M059J (cell line): ENCODE measurements at regions not wholly inside any gene's neighbourhood (a gene's known extent, or its start where the extent isn't known, plus 50 kb on each side); places are given as distances from the start of the nearest gene placed in this dataset.
"Not testable (repeated sequence)": the region's sequence is repeated elsewhere in the genome, so short reads cannot be mapped to it uniquely, and the experiment has no call there.

Source experiments
- DNase-seq: peaks from one replicate; pipeline ENCODE4 v3.0.0-alpha.2; 2012; ENCODE audit warnings: low read depth

DNA sequence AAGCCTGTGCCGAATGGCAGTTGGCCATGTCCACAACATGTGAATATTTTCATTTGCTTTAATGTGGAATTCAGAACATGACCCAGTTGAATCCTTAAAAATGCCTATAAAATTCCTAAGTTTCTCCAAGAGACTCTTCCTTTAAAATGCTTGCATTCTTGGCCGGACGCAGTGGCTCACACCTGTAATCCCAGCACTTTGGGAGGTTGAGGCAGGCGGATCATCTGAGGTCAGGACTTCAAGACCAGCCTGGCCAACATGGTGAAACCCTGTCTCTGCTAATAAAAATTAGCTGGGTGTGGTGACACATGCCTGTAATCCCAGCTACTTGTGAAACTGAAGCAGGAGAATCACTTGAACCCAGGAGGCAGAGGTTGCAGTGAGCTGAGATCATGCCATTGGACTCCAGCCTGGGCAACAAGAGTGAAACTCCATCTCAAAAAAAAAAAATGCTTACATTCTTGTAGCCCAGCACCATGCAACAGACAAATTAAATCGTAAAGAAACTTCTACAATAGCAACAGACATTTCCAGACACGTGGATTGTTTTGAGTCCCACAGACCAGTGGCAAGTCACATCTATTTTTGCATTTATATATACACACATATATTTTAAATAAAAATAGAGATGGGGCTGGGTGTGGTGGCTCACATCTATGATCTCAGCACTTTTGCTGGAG, 274.4 kb downstream of the GOLGA6L6 start:
- DNase-seq: not testable (repeated sequence)

DNA sequence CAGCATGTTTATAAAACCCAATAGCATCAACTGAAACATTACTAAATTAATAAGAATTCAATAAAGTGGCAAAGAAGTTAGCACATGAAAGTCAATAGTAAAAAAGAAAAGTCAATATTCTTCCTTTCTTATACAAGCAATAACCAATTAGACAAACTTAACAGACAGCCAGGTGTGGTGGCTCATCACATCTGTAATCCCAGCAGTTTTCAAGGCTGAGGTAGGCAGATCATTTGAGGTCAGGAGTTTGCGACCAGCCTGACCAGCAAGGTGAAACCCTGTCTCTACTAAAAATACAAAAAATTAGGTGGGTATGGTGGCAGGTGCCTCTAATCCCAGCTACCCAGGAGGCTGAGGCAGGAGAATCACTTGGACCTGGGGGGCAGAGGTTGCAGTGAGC, 275.9 kb downstream of the GOLGA6L6 start:
- not testable (repeated sequence) for DNase-seq

DNA sequence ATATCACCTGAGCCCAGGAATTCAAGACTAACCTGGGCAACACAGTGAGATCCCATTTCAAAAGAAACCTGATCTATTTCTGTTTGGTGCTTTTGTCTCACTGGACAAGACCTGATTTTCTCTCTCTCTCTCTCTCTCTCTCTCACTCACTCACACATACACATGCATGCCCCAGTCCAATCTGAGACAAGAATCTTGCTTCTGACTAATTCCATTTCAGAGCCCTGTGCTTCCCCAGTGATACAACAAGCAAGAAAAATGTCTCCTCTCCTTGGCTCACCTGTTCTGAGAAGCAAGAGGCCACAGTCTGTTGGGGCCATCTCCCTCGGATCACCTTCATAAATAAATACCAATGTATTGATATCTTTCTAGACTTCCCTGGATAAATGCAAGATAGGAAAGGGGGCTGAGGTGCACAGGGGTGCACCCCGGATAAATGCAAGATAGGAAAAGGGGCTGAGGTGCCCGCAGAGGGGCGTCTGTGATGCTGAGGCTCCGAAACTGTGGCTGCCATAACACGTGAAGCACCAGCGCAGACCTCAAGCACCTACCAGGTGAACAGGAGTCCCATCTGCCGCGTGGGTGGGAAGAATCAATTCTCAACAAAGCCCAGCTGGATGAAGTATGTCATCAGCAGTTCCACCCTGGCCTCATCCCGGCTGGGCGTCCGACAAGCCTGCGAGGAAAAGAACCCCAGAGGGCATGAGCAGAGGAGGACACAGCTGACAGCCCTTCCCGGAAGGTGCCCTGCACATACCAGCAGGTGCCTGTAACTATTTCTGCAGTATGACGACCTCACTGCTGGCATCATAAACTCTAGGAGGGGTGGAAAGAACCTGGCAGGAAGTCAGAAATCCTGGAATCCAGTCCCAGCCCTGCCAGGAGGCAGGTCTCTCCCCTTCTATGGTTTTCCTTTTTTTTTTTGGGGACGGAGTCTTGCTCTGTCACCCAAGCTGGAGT, 280.0 kb downstream of the GOLGA6L6 start:
- DNase-seq: not testable (repeated sequence)

DNA sequence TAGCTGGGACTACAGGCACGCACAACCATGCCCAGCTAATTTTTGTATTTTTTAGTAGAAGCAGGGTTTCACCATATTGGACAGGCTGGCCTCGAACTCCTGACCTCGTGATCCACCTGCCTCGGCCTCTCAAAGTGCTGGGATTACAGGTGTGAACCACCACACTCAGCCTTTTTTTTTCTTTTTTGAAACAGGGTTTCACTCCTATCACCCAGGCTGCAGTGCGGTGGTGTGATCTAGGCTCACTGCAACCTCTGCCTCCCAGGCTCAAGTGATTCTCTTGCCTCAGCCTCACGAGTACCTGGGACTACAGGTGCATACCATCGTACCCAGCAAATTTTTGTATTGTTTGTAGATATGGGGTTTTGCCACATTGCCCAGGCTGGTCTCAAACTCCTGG, 280.9 kb downstream of the GOLGA6L6 start:
- not testable (repeated sequence) for DNase-seq

- DNase-seq: not testable (repeated sequence)
Observed at GRCh38 chr15:20259559-20260190, 281.9 kb downstream of the GOLGA6L6 start.

DNA sequence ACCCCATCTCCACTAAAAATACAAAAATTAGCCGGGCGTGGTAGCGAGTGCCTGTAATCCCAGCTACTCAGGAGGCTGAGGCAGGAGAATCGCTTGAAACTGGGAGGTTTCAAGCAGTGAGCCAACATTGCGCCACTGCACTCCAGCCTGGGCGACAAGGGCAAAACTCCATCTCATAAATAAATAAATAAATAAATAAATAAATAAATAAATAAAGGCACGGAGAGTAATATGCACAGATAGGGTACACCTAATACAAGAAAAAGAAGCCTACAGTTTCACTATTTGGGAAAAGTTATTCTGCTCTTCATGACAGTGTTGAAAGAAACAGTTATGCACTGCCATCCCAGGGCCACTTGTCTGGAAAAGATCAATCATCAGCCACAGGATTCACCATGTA, 285.2 kb downstream of the GOLGA6L6 start:
- DNase-seq: not testable (repeated sequence)

GRCh38 chr15:20255641-20256040, 286.0 kb downstream of the GOLGA6L6 start:
- DNase-seq: not testable (repeated sequence)

- not testable (repeated sequence) for DNase-seq
Observed at GRCh38 chr15:20253047-20253615, 288.5 kb downstream of the GOLGA6L6 start.

DNA sequence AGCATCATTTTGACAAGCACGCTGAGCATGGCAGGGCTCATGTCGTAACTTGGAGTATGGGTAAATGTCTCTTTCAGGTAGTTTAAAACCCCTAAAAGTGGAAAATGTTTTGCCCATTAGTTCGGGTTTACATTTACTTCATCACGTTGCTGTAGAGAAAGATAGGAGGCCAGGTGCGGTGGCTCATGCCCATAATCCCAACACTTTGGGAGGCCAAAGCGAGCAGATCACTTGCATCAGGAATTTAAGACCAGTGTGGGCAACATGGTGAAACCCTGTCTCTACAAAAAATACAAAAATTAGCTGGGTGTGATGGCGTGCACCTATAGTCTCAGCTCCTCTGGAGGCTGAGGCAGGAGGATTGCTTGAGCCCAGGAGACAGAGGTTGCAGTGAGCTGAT, 289.6 kb downstream of the GOLGA6L6 start:
- DNase-seq: not testable (repeated sequence)

DNA sequence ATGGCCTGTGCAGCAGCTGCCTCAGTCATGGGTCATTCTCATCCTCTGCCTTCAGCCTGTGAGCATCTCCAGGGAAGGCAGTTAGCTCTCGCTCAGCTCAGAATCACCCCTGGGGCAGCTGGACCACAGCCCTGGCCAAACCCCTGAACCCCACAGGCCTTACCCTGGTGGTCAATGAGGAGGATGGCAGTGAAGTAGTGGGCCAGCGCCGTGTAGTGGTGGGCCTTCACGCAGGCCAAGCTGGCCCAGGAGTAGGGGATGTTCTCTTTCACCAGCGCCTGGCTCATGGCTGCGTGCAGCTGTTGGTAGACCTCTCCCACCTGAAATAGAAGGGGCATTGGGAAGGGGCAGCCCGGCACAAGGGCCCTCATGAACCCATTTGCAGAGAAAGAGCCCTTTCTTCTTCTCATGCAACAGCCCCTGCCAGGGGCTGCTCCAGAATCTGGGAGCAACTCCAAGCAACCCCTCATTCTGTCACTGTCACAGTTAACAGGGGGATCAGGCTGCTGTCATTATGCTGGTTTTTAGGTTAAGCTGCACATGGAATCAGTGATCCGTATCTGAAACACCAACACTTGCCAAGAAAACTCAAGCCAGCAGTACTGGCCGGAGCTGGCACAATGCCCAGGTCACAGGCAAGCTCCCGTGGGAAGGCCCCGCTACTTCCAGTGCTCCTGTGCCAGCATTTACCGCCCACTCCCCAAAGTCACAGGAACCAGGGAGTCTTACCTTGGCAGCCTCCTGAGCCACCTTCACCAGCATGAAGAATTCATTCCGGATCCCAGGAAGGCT, 290.2 kb downstream of the GOLGA6L6 start:
- DNase-seq: not testable (repeated sequence)

GRCh38 chr15:20250206-20250605, 291.4 kb downstream of the GOLGA6L6 start:
- not testable (repeated sequence) for DNase-seq

- DNase-seq: not testable (repeated sequence)
Observed at GRCh38 chr15:20249677-20249970, 292.0 kb downstream of the GOLGA6L6 start.

DNA sequence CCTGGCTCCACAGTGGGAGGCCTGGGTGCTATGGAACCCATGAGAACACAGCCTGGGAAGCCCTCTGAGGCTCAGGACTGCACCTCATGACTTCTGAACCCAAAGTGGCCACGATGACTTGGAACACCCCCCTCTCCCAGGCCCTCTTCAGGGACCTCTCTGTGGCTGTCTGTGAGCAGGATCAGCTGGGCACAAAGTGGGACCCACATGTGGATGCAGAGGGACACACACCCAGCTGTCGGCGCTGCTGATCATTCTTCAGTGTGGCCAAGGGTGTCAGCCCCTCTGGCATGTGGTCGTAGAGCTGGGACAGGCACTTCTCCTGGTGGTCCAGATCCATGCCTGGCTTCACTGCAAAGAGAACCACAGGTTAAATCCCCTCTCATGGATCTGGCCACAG, 293.2 kb downstream of the GOLGA6L6 start:
- not testable (repeated sequence) for DNase-seq

DNA sequence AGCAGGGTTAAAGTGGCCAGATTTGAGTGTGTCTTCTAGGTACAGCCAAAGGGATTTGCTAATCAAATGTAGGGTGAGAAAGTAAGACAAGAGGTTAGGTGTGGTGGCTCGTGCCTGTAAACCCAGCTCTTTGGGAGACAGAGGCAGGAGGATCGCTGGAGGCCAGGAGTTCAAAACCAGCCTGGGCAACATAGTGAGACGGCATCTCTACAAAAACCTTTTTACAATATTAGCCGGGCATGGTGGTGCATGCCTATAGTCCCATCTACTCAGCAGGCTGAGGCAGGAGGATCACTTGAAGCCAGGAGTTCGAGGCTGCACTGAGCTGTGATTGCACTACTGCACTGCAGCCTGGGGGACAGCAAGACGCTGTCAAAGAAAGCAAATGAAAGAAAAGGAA, 294.5 kb downstream of the GOLGA6L6 start:
- DNase-seq: not testable (repeated sequence)

- not testable (repeated sequence) for DNase-seq
Observed at GRCh38 chr15:20246624-20247023, 295.0 kb downstream of the GOLGA6L6 start.

DNA sequence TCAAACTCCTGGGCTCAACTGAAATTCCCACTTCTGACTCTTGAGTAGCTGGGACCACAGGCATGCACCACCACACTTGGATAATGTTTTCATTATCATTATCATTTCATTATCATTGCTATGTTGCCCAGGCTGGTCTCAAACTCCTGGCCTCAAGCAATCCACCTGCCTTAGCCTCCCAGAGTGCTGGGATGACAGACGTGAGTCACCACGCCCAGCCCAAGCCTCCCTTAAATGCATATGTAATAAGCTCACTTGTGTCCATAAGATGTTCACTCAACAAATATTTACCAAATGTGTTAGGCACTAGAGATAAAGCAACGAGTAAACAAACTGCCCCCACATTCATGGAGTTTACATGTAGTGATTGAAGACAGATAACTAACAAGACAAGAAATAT, 295.7 kb downstream of the GOLGA6L6 start:
- not testable (repeated sequence) for DNase-seq

GRCh38 chr15:20244792-20245191, 296.8 kb downstream of the GOLGA6L6 start:
- not testable (repeated sequence) for DNase-seq

GRCh38 chr15:20243486-20244240, 297.9 kb downstream of the GOLGA6L6 start:
- not testable (repeated sequence) for DNase-seq

DNA sequence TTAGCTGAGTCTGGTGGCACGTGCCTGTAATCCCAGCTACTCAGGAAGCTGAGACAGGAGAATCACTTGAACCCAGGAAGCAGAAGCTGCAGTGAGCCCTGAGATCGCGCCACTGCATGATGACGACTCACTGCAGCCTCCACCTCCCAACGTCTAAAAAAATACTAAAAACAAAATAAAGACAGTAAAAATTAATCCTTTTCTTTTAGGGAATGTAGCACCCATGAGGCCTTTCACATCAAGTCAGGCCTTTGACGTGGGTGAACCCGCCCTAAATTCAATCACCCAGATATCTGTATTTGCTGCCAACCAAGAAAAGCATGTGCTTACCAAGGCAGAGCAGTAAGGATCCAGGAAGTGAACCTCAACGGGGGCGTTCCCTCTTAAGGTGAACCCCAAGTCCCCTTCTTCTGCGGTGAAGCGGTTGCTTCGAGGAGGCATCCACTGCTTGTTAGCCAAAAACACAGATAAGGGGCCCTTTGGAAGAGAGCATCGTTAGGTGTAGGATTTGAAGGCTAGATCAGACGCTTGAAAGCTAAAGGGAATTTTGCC, 301.2 kb downstream of the GOLGA6L6 start:
- DNase-seq: not testable (repeated sequence)

DNA sequence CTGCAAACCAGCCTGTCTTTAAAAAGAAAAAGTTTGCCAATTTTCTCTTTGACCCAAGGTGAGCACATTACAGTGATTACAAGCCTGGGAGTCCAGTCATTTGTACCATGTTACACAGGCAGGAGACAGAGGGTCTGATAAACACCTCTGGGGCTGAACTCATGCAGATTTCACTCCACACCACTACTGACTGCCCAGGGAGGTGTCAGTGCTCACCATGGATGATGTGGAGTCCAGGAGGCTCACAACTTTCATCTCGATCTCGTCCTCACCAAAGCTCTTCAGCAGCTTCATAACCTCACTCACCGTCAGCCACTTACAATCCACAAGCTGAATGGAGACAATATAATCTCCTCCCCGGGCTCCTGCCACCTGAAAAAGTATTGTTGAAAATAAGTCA, 302.4 kb downstream of the GOLGA6L6 start:
- DNase-seq: not testable (repeated sequence)
